Renal cortex interstitium (tissue), 11 donors: ENCODE measurements at regions not wholly inside any gene's neighbourhood (a gene's known extent, or its start where the extent isn't known, plus 50 kb on each side); places are given as distances from the start of the nearest gene placed in this dataset.
"Not testable (repeated sequence)": the region's sequence is repeated elsewhere in the genome, so short reads cannot be mapped to it uniquely, and the experiment has no call there.

Source experiments
- DNase-seq, 11 donors: peaks; one replicate each; pipeline ENCODE4 v3.0.0-alpha.2; 2013; ENCODE audit warnings: low read depth in 9 of 11, low spot score in 4 of 11; ENCODE audit errors: extremely low read depth in 1 of 11

GRCh38 chr9:28121366-28121765 is 548.1 kb upstream of the C9orf72 start:
- DNase-seq: no peak

- no peak for DNase-seq
Observed at GRCh38 chr9:28124917-28125316, 551.6 kb upstream of the C9orf72 start.

- DNase-seq: no peak
Observed at GRCh38 chr9:28127101-28127500, 553.8 kb upstream of the C9orf72 start.

GRCh38 chr9:28134446-28134976 is 561.2 kb upstream of the C9orf72 start:
- no peak for DNase-seq

- DNase-seq: no peak
Observed at GRCh38 chr9:28135549-28135948, 562.3 kb upstream of the C9orf72 start.

- no peak for DNase-seq
Observed at GRCh38 chr9:28136113-28136512, 562.8 kb upstream of the C9orf72 start.

GRCh38 chr9:28147430-28147829 is 574.1 kb upstream of the C9orf72 start:
- not testable (repeated sequence) for DNase-seq

- not testable (repeated sequence) for DNase-seq
Observed at GRCh38 chr9:28147923-28148597, 574.8 kb upstream of the C9orf72 start.

GRCh38 chr9:28149361-28150050 is 576.2 kb upstream of the C9orf72 start:
- not testable (repeated sequence) for DNase-seq

- DNase-seq: peak in 7 of 11 donors; percentile 15 to 61 (median 30)
Observed at GRCh38 chr9:28155067-28155466, 581.8 kb upstream of the C9orf72 start.

- DNase-seq: no peak
Observed at GRCh38 chr9:28155671-28156070, 582.4 kb upstream of the C9orf72 start.

GRCh38 chr9:28158451-28158850 is 585.2 kb upstream of the C9orf72 start:
- peak in 3 of 11 donors; percentile 7 to 14 (median 12) for DNase-seq

GRCh38 chr9:28163619-28164018 is 590.3 kb upstream of the C9orf72 start:
- DNase-seq: no peak

- no peak for DNase-seq
Observed at GRCh38 chr9:28166179-28166578, 592.9 kb upstream of the C9orf72 start.

- no peak for DNase-seq
Observed at GRCh38 chr9:28177142-28177541, 603.9 kb upstream of the C9orf72 start.

GRCh38 chr9:28177925-28178324 is 604.6 kb upstream of the C9orf72 start:
- DNase-seq: no peak

GRCh38 chr9:28179893-28180292 is 606.6 kb upstream of the C9orf72 start:
- no peak for DNase-seq

GRCh38 chr9:28190981-28191380 is 617.7 kb upstream of the C9orf72 start:
- no peak for DNase-seq

GRCh38 chr9:28197653-28198052 is 624.4 kb upstream of the C9orf72 start:
- no peak for DNase-seq

GRCh38 chr9:28203036-28203435 is 629.8 kb upstream of the C9orf72 start:
- no peak for DNase-seq

GRCh38 chr9:28206280-28206679 is 633.0 kb upstream of the C9orf72 start:
- DNase-seq: no peak
